Loucy (cell line): ENCODE measurements at regions not wholly inside any gene's neighbourhood (a gene's known extent, or its start where the extent isn't known, plus 50 kb on each side); places are given as distances from the start of the nearest gene placed in this dataset.
"Not testable (repeated sequence)": the region's sequence is repeated elsewhere in the genome, so short reads cannot be mapped to it uniquely, and the experiment has no call there.

ENCODE experiments used
- H2AFZ ChIP-seq: fragments of 200-600 bp; sonication (generic); 2 replicates; pipeline ENCODE4 v1.6.0; 2016; ENCODE audit warnings: antibody characterized with exemption, mild to moderate bottlenecking, low read length, moderate library complexity
- H3F3A ChIP-seq: fragments of 200-600 bp; 2 replicates; pipeline ENCODE4 v1.6.0; 2016; ENCODE audit warnings: antibody characterized with exemption, low read depth, mild to moderate bottlenecking
- H3K27me3 ChIP-seq: fragments of 200-600 bp; sonication (generic); 2 replicates; pipeline ENCODE4 v1.6.1; 2014; ENCODE audit warnings: low read length, mild to moderate bottlenecking; ENCODE audit not compliant: insufficient read depth, poor library complexity, severe bottlenecking
- H3K36me3 ChIP-seq: fragments of 200-600 bp; sonication (generic); 2 replicates; pipeline ENCODE4 v1.6.1; 2016; ENCODE audit warnings: low read length; ENCODE audit not compliant: insufficient read depth
- H3K4me1 ChIP-seq: fragments of 200-600 bp; sonication (generic); 2 replicates; pipeline ENCODE4 v1.5.1; 2014; ENCODE audit warnings: low read length, mild to moderate bottlenecking; ENCODE audit not compliant: insufficient read depth, poor library complexity, severe bottlenecking
- H3K4me2 ChIP-seq: fragments of 200-600 bp; sonication (generic); 2 replicates; pipeline ENCODE4 v1.6.0; 2014; ENCODE audit warnings: antibody characterized with exemption, low read length, low read depth, mild to moderate bottlenecking; ENCODE audit not compliant: poor library complexity, severe bottlenecking
- H3K4me3 ChIP-seq: fragments of 200-600 bp; sonication (generic); 2 replicates; pipeline ENCODE4 v1.5.1; 2014; ENCODE audit warnings: low read length, mild to moderate bottlenecking, mixed read lengths; ENCODE audit not compliant: poor library complexity, severe bottlenecking
- H3K79me2 ChIP-seq: fragments of 200-600 bp; sonication (generic); 2 replicates; pipeline ENCODE4 v1.6.1; 2014; ENCODE audit warnings: low read length; ENCODE audit not compliant: insufficient read depth
- H3K9ac ChIP-seq: fragments of 200-600 bp; sonication (generic); 2 replicates; pipeline ENCODE4 v1.6.0; 2014; ENCODE audit warnings: mild to moderate bottlenecking, low read depth, low read length, moderate library complexity; ENCODE audit not compliant: poor library complexity, severe bottlenecking
- H3K9me2 ChIP-seq: fragments of 200-600 bp; sonication (generic); replicated peaks from 2 replicates; pipeline ENCODE4 v1.6.1; 2016; ENCODE audit warnings: low read depth, low read length, mixed read lengths
- H3K9me3 ChIP-seq: fragments of 200-600 bp; sonication (generic); 2 replicates; pipeline ENCODE4 v1.6.1; 2014; ENCODE audit warnings: mild to moderate bottlenecking, antibody characterized with exemption, low read length, low read depth; ENCODE audit not compliant: insufficient read depth
- H4K20me1 ChIP-seq: fragments of 200-600 bp; sonication (generic); 2 replicates; pipeline ENCODE4 v1.6.0; 2014; ENCODE audit warnings: antibody characterized with exemption, low read length, mild to moderate bottlenecking; ENCODE audit not compliant: insufficient read depth, poor library complexity, severe bottlenecking
- CTCF ChIP-seq: fragments of 200-600 bp; sonication (generic); conservative IDR thresholded peaks from 2 replicates; pipeline ENCODE4 v1.5.1; 2014; ENCODE audit warnings: mild to moderate bottlenecking, antibody characterized with exemption, low read length
- EZH2phosphoT487 ChIP-seq: fragments of 200-600 bp; IDR thresholded peaks from 2 replicates; pipeline ENCODE4 v1.6.1; 2018; ENCODE audit warnings: antibody characterized with exemption, mild to moderate bottlenecking, moderate library complexity, borderline replicate concordance

- no peaks in the 10 kb centered on the region for H3K4me1 ChIP-seq
- no peak overlapping the region for H3K4me2 ChIP-seq
- H3K9me2 ChIP-seq, result no peaks in the 10 kb centered on the region
- no peaks in the 10 kb centered on the region for H3K27me3 ChIP-seq
- H3K9ac ChIP-seq, result no peak overlapping the region
- TF ChIP-seq EZH2phosphoT487 (no peak), CTCF (no peak)
- H4K20me1 ChIP-seq, result no peaks in the 10 kb centered on the region
- no peaks in the 10 kb centered on the region; the same call in 1 of the 2 replicates for H3K9me3 ChIP-seq
- no peak overlapping the region for H2AFZ ChIP-seq
- H3K4me3 ChIP-seq, result no peak overlapping the region
- H3K36me3 ChIP-seq, result no peaks in the 10 kb centered on the region
- H3K79me2 ChIP-seq, result no peaks in the 10 kb centered on the region
- H3F3A ChIP-seq, result no peaks in the 10 kb centered on the region
Measured at GRCh38 chr17:5921512-5922282, 148.5 kb upstream of the WSCD1 start.

GRCh38 chr17:5922476-5922875, 147.7 kb upstream of the WSCD1 start:
- Histone ChIP-seq H3K79me2 (no peaks in the 10 kb centered on the region), H3K9me2 (no peaks in the 10 kb centered on the region), H4K20me1 (no peaks in the 10 kb centered on the region), H3K36me3 (no peaks in the 10 kb centered on the region), H3K9me3 (no peaks in the 10 kb centered on the region; the same call in 1 of the 2 replicates), H3F3A (no peaks in the 10 kb centered on the region), H3K4me1 (no peaks in the 10 kb centered on the region), H3K27me3 (no peaks in the 10 kb centered on the region), H3K4me2 (no peak overlapping the region), H2AFZ (no peak overlapping the region), H3K4me3 (no peak overlapping the region), H3K9ac (no peak overlapping the region)
- no peak for TF ChIP-seq CTCF
- no peak for TF ChIP-seq EZH2phosphoT487

GRCh38 chr17:5929721-5930120, 140.5 kb upstream of the WSCD1 start:
- no peaks in the 10 kb centered on the region for H3K79me2 ChIP-seq
- H2AFZ ChIP-seq, result no peak overlapping the region
- H3F3A ChIP-seq, result no peaks in the 10 kb centered on the region
- H3K4me2 ChIP-seq, result no peak overlapping the region
- no peaks in the 10 kb centered on the region for H3K4me1 ChIP-seq
- TF ChIP-seq EZH2phosphoT487 (no peak), CTCF (no peak)
- H3K4me3 ChIP-seq, result no peak overlapping the region
- H3K9me2 ChIP-seq, result no peaks in the 10 kb centered on the region
- H3K36me3 ChIP-seq, result no peaks in the 10 kb centered on the region
- H3K9ac ChIP-seq, result no peak overlapping the region
- H3K27me3 ChIP-seq, result no peaks in the 10 kb centered on the region
- no peaks in the 10 kb centered on the region; the same call in 1 of the 2 replicates for H3K9me3 ChIP-seq
- no peaks in the 10 kb centered on the region for H4K20me1 ChIP-seq

- not testable (repeated sequence) for H3K4me2 ChIP-seq, H3K9ac ChIP-seq, H3K36me3 ChIP-seq, H3K9me3 ChIP-seq, H3K79me2 ChIP-seq, H4K20me1 ChIP-seq, H3K9me2 ChIP-seq, H3F3A ChIP-seq, H3K4me3 ChIP-seq, H3K27me3 ChIP-seq, H3K4me1 ChIP-seq, H2AFZ ChIP-seq
Measured at GRCh38 chr17:5930555-5930954, 139.6 kb upstream of the WSCD1 start.
